ENCODE measurements at regions not wholly inside any gene's neighbourhood (a gene's known extent, or its start where the extent isn't known, plus 50 kb on each side); places are given as distances from the start of the nearest gene placed in this dataset.

GRCh38 chr9:108744641-108745040 is 111.1 kb downstream of the ACTL7B start:
- TF ChIP-seq MAX (IDR thresholded peaks at IDR 0.05; ENCODE audit: insufficient read depth, insufficient read length) (no peak), CTCF (IDR thresholded peaks at IDR 0.05; ENCODE audit: extremely low read depth in 1 of 2, insufficient read depth in 1 of 2, low read depth in 1 of 2, low read length in 2 of 2) (no peak), POLR2A (IDR thresholded peaks at IDR 0.05; ENCODE audit: low read depth, low read length) (no peak), MYC (IDR thresholded peaks at IDR 0.05; ENCODE audit: low read depth, low read length) (no peak), POLR2AphosphoS5 (IDR thresholded peaks at IDR 0.05; ENCODE audit: insufficient read depth, low read depth, low read length) (no peak), JUN (IDR thresholded peaks at IDR 0.05; ENCODE audit: borderline replicate concordance, insufficient read depth, insufficient read length, low read depth) (no peak)

Data from endothelial cell of umbilical vein (primary cell).